A549 (cell line): ENCODE measurements at regions not wholly inside any gene's neighbourhood (a gene's known extent, or its start where the extent isn't known, plus 50 kb on each side); places are given as distances from the start of the nearest gene placed in this dataset.

Experiments
- CHD2 ChIP-seq: fragments of 150-350 bp; IDR thresholded peaks from 2 replicates; pipeline ENCODE4 v1.6.1; 2014; ENCODE audit warnings: low read length; ENCODE audit not compliant: partially characterized antibody
- EP300 ChIP-seq, 2 experiments: fragments of >200 bp; sonication (Bioruptor Twin); formaldehyde crosslinking; IDR thresholded peaks; 2 replicates in 1 of 2; 3 replicates in 1 of 2; pipeline ENCODE4 v1.6.1; 2016 to 2017
- ESRRA ChIP-seq: fragments of 150-350 bp; IDR thresholded peaks from 2 replicates; pipeline ENCODE4 v1.6.1; 2014; ENCODE audit warnings: mild to moderate bottlenecking, low read length, borderline replicate concordance
- JUN ChIP-seq, 2 experiments: fragments of >200 bp; sonication (Bioruptor Twin); formaldehyde crosslinking; IDR thresholded peaks; 2 replicates in 1 of 2; 3 replicates in 1 of 2; pipeline ENCODE4 v1.6.1; 2016 to 2017
- JUNB ChIP-seq: fragments of >200 bp; sonication (Bioruptor Twin); formaldehyde crosslinking; IDR thresholded peaks from 2 replicates; pipeline ENCODE4 v1.6.1; 2016
- KDM1A ChIP-seq: fragments of 200-600 bp; sonication (generic); IDR thresholded peaks from 2 replicates; pipeline ENCODE4 v1.6.1; 2016; ENCODE audit warnings: low read depth, mild to moderate bottlenecking
- POLR2A ChIP-seq: IDR thresholded peaks from 2 replicates; pipeline ENCODE4 v1.6.1; 2012; ENCODE audit warnings: mild to moderate bottlenecking, low read length
- TFCP2L1 ChIP-seq: fragments of 250-450 bp; sonication (Bioruptor Pico); IDR thresholded peaks from 2 replicates; pipeline ENCODE4 v1.5.0; 2021; ENCODE audit warnings: mild to moderate bottlenecking
- ZC3H11A ChIP-seq: fragments of 450-650 bp; IDR thresholded peaks from 2 replicates; pipeline ENCODE4 v1.6.1; 2014; ENCODE audit warnings: antibody characterized with exemption, mild to moderate bottlenecking
- TF ChIP-seq, protein P1 (sequence below): IDR thresholded peaks from 2 replicates; pipeline ENCODE4 v1.6.1; 2012
- TF ChIP-seq, protein P2 (sequence below): fragments of >200 bp; sonication (Bioruptor Twin); formaldehyde crosslinking; IDR thresholded peaks from 3 replicates; pipeline ENCODE4 v1.5.1; 2016
- TF ChIP-seq, protein P3 (sequence below): fragments of 250-450 bp; sonication (Bioruptor Pico); IDR thresholded peaks from 2 replicates; pipeline ENCODE4 v1.5.0; 2020; ENCODE audit warnings: low read depth, mild to moderate bottlenecking, moderate library complexity
- TF ChIP-seq, protein P4 (sequence below): fragments of 200-600 bp; sonication (generic); IDR thresholded peaks from 2 replicates; pipeline ENCODE4 v1.6.1; 2016; ENCODE audit warnings: antibody characterized with exemption, mild to moderate bottlenecking, moderate library complexity

DNA sequence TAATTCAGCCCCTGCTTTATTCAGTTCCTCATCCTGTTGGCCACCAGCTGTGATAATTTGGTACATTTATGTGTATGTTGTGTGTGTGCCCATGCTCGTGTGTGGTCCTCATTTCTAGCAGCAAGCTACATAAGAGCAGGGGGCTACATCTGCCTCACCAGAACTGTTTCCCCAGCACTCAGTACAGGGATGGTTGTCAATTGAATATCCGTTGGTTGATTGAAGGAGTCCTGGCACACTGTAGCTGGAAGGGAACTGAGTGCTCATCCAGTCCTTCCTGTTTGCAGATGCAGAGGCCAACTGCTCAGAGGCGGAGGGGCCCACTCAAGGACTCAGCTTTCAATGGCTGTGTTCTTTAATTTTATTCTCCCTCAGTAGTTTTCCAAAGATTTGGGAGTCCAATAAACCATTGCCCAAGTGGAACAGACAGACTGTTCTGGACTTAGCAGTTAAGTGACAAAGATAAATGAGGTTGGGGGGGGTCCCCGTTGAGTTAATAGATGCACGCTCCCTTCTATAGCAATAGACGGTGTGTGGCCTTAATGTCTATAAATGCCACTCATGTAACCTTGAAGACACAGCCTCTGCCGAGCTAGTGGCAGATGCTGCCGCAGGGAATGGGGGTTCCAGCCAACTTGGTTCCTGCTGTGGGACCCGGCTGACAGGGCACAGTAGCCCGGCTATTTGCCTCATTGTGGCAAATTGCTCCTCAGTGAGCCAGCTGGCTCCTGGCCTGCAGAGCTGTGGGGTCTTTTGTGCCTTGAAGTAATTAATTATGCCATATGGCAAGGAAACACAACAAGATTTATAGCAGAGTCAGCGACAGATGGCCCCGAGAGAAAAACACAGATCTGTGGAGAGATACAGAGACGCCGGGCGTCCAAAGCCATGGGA is 71.4 kb upstream of the GRK3 start:
- TF ChIP-seq, protein P1, sequence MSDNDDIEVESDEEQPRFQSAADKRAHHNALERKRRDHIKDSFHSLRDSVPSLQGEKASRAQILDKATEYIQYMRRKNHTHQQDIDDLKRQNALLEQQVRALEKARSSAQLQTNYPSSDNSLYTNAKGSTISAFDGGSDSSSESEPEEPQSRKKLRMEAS = no peak
- TF ChIP-seq ZC3H11A (no peak), POLR2A (no peak), JUNB (no peak), CHD2 (no peak), EP300 (IDR thresholded peaks at IDR 0.05) (no peak), TFCP2L1 (no peak), KDM1A (no peak), JUN (IDR thresholded peaks at IDR 0.05) (no peak), ESRRA (no peak)
- TF ChIP-seq, protein P2, sequence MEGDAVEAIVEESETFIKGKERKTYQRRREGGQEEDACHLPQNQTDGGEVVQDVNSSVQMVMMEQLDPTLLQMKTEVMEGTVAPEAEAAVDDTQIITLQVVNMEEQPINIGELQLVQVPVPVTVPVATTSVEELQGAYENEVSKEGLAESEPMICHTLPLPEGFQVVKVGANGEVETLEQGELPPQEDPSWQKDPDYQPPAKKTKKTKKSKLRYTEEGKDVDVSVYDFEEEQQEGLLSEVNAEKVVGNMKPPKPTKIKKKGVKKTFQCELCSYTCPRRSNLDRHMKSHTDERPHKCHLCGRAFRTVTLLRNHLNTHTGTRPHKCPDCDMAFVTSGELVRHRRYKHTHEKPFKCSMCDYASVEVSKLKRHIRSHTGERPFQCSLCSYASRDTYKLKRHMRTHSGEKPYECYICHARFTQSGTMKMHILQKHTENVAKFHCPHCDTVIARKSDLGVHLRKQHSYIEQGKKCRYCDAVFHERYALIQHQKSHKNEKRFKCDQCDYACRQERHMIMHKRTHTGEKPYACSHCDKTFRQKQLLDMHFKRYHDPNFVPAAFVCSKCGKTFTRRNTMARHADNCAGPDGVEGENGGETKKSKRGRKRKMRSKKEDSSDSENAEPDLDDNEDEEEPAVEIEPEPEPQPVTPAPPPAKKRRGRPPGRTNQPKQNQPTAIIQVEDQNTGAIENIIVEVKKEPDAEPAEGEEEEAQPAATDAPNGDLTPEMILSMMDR = no peak
- TF ChIP-seq, protein P3, sequence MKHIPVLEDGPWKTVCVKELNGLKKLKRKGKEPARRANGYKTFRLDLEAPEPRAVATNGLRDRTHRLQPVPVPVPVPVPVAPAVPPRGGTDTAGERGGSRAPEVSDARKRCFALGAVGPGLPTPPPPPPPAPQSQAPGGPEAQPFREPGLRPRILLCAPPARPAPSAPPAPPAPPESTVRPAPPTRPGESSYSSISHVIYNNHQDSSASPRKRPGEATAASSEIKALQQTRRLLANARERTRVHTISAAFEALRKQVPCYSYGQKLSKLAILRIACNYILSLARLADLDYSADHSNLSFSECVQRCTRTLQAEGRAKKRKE (CRISPR knock-in tag) = no peak
- TF ChIP-seq, protein P4, sequence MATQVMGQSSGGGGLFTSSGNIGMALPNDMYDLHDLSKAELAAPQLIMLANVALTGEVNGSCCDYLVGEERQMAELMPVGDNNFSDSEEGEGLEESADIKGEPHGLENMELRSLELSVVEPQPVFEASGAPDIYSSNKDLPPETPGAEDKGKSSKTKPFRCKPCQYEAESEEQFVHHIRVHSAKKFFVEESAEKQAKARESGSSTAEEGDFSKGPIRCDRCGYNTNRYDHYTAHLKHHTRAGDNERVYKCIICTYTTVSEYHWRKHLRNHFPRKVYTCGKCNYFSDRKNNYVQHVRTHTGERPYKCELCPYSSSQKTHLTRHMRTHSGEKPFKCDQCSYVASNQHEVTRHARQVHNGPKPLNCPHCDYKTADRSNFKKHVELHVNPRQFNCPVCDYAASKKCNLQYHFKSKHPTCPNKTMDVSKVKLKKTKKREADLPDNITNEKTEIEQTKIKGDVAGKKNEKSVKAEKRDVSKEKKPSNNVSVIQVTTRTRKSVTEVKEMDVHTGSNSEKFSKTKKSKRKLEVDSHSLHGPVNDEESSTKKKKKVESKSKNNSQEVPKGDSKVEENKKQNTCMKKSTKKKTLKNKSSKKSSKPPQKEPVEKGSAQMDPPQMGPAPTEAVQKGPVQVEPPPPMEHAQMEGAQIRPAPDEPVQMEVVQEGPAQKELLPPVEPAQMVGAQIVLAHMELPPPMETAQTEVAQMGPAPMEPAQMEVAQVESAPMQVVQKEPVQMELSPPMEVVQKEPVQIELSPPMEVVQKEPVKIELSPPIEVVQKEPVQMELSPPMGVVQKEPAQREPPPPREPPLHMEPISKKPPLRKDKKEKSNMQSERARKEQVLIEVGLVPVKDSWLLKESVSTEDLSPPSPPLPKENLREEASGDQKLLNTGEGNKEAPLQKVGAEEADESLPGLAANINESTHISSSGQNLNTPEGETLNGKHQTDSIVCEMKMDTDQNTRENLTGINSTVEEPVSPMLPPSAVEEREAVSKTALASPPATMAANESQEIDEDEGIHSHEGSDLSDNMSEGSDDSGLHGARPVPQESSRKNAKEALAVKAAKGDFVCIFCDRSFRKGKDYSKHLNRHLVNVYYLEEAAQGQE = no peak
